B cell (primary cell): ENCODE measurements at regions not wholly inside any gene's neighbourhood (a gene's known extent, or its start where the extent isn't known, plus 50 kb on each side); places are given as distances from the start of the nearest gene placed in this dataset.

Experiments
- ATAC-seq: fragments of 200-7000 bp; cut with Tn5 transposase; one replicate; pipeline ENCODE4 v1.10.0; 2021; ENCODE audit warnings: low read depth, mild to moderate bottlenecking, moderate number of reproducible peaks, moderate library complexity
- CTCF ChIA-PET: fragments of 350-600 bp; sonication (Branson Sonifier 250); formaldehyde crosslinking; loops from one replicate; lab custom pipeline; 2021; ENCODE audit warnings: antibody characterized with exemption, inconsistent platforms; lab: Charles Lee
- POLR2A ChIA-PET: fragments of 350-600 bp; sonication (Branson Sonifier 250); formaldehyde crosslinking; loops from one replicate; lab custom pipeline; 2021; ENCODE audit warnings: antibody characterized with exemption; lab: Charles Lee
- DNase-seq: peaks from one replicate; pipeline ENCODE4 v3.0.0; 2013
- H2AFZ ChIP-seq: 2 replicates; pipeline ENCODE4 v1.6.1; 2012; ENCODE audit warnings: mild to moderate bottlenecking, low read depth, low read length; ENCODE audit not compliant: insufficient read depth, poor library complexity, severe bottlenecking
- H3K27ac ChIP-seq, 2 donors: 1 replicate in 1 of 2; 2 replicates in 1 of 2; pipeline ENCODE4 v1.5.1; 2012 to 2013; ENCODE audit warnings: low read length in 2 of 2, mild to moderate bottlenecking in 2 of 2, moderate library complexity in 1 of 2
- H3K27me3 ChIP-seq, 4 experiments: fragments of 200-600 bp in 1 of 4; sonication (generic) in 1 of 4; replicated peaks in 1 of 4; 1 replicate in 2 of 4; 2 replicates in 2 of 4; pipeline versions ENCODE4 v1.6.1 to v1.7.0; 2013 to 2016; ENCODE audit warnings: low read length in 3 of 4, mild to moderate bottlenecking in 2 of 4, mixed read lengths in 1 of 4, moderate library complexity in 1 of 4; ENCODE audit not compliant: insufficient read depth in 4 of 4, control insufficient read depth in 3 of 4; ENCODE audit errors: control extremely low read depth in 1 of 4
- H3K36me3 ChIP-seq, 2 experiments: replicated peaks in 1 of 2; 1 replicate in 1 of 2; 2 replicates in 1 of 2; pipeline versions ENCODE4 v1.6.1 to v1.7.1; 2013; ENCODE audit warnings: low read length in 1 of 2; ENCODE audit not compliant: insufficient read depth in 2 of 2, control insufficient read depth in 1 of 2; ENCODE audit errors: control extremely low read depth in 1 of 2, extremely low read depth in 1 of 2
- H3K4me1 ChIP-seq, 2 donors: fragments of 200-600 bp in 1 of 2; sonication (generic) in 1 of 2; 1 replicate in 1 of 2; 2 replicates in 1 of 2; pipeline versions ENCODE4 v1.5.1 to v1.6.1; 2013 to 2017; ENCODE audit warnings: low read length in 2 of 2; ENCODE audit not compliant: control insufficient read depth in 2 of 2, insufficient read depth in 2 of 2
- H3K4me2 ChIP-seq: replicated peaks from 2 replicates; pipeline ENCODE3; 2012; ENCODE audit warnings: mild to moderate bottlenecking, low read depth, low read length; ENCODE audit not compliant: poor library complexity, severe bottlenecking
- H3K4me3 ChIP-seq, 5 experiments: fragments of 200-600 bp in 1 of 5; sonication (generic) in 1 of 5; 1 replicate in 3 of 5; 2 replicates in 2 of 5; pipeline versions ENCODE4 v1.5.1 to v1.7.0; 2011 to 2016; ENCODE audit warnings: low read length in 4 of 5, mild to moderate bottlenecking in 4 of 5, low read depth in 2 of 5, control low read depth in 1 of 5, moderate library complexity in 1 of 5; ENCODE audit not compliant: insufficient read depth in 1 of 5; ENCODE audit errors: control extremely low read depth in 1 of 5, extremely low read depth in 1 of 5
- H3K79me2 ChIP-seq: fragments of 200-600 bp; sonication (generic); one replicate; pipeline ENCODE4 v1.6.0; 2016; ENCODE audit warnings: low read length; ENCODE audit not compliant: control insufficient read depth, insufficient read depth
- H3K9ac ChIP-seq: fragments of 200-600 bp; sonication (generic); 2 replicates; pipeline ENCODE4 v1.6.1; 2017; ENCODE audit warnings: mild to moderate bottlenecking, low read length, moderate library complexity
- H3K9me3 ChIP-seq, 3 donors: one replicate each; pipeline versions ENCODE4 v1.6.1 to v1.7.1; 2013; ENCODE audit warnings: low read length in 2 of 3; ENCODE audit not compliant: control insufficient read depth in 2 of 3, insufficient read depth in 1 of 3; ENCODE audit errors: control extremely low read depth in 1 of 3
- H4K20me1 ChIP-seq: 2 replicates; pipeline ENCODE4 v1.6.0; 2012; ENCODE audit warnings: mild to moderate bottlenecking, low read length; ENCODE audit not compliant: insufficient read depth, control insufficient read depth, poor library complexity, severe bottlenecking
- H3K27ac Mint-ChIP-seq: one replicate; pipeline ENCODE4 v1.8.0; 2021; ENCODE audit warnings: mixed read lengths
- H3K27me3 Mint-ChIP-seq: one replicate; pipeline ENCODE4 v1.8.0; 2021; ENCODE audit warnings: mixed read lengths
- H3K4me1 Mint-ChIP-seq: one replicate; pipeline ENCODE4 v1.8.0; 2021; ENCODE audit warnings: mixed read lengths
- H3K4me3 Mint-ChIP-seq: one replicate; pipeline ENCODE4 v1.8.0; 2021; ENCODE audit warnings: mixed read lengths
- H3K9me3 Mint-ChIP-seq: one replicate; pipeline ENCODE4 v1.8.0; 2022; ENCODE audit warnings: mixed read lengths; ENCODE audit not compliant: insufficient read depth
- EZH2 ChIP-seq: IDR thresholded peaks from 2 replicates; pipeline ENCODE4 v1.6.1; 2012; ENCODE audit warnings: borderline replicate concordance, low read depth, mild to moderate bottlenecking, moderate library complexity, low read length; ENCODE audit not compliant: insufficient read depth, poor library complexity, severe bottlenecking
- WGBS: methylation state at CpG from one replicate; pipeline ENCODE4 v1.1.5; 2013; ENCODE audit warnings: missing lambda C conversion rate; ENCODE audit not compliant: insufficient coverage; 5-methylcytosine and 5-hydroxymethylcytosine counted together
- intact Hi-C: fragments of 100-400 bp; cut with micrococcal nuclease; formaldehyde crosslinking; loops from one replicate; pipeline ENCODE4 v1.10.0; 2022
- TF ChIP-seq, protein P1 (sequence below): fragments of 200-600 bp; IDR thresholded peaks from one replicate; pipeline ENCODE4 v1.8.0; 2022; ENCODE audit warnings: antibody characterized with exemption, mild to moderate bottlenecking

DNA sequence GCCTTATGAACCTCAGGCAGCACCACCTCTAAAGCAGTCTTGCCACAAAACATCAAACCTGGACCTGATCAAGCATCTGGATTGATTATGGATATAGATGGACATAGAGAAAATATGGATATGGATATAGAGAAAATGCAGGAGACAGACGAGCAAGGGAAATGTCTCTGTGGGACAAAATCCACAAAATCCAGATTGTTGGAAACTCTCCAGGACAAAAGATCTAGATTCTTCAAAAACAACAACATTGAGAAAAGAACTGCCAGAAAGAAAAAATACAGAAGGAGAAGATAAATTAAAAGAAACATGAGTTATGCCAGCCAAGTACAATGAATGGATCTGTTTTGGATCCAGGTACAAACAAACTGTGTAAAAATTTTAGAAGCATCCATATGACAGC, 1176.5 kb downstream of the UQCRFS1 start:
- H3K4me1 Mint-ChIP-seq: no peaks in the 10 kb centered on the region
- ChIA-PET POLR2A (no interaction called here), CTCF (no interaction called here)
- no peak overlapping the region for H3K27ac Mint-ChIP-seq
- H3K9me3 ChIP-seq: peaks cover 0 to 13% (median 2%) of the 10 kb centered on the region in 3 donors
- no CpG with 5 or more reads among the region's 1 CpG for WGBS
- H3K79me2 ChIP-seq: no peaks in the 10 kb centered on the region
- no peak for DNase-seq
- H3K4me3 ChIP-seq: no peak overlapping the region
- H2AFZ ChIP-seq: no peak overlapping the region
- H3K27me3 ChIP-seq: no peaks in the 10 kb centered on the region
- no peak overlapping the region for H3K4me2 ChIP-seq
- H3K9ac ChIP-seq: no peak overlapping the region
- H4K20me1 ChIP-seq: no peaks in the 10 kb centered on the region
- no peak overlapping the region for H3K27ac ChIP-seq
- no peak for ATAC-seq
- intact Hi-C loops: no loop called here
- peaks cover 5% of the 10 kb centered on the region for H3K9me3 Mint-ChIP-seq
- H3K36me3 ChIP-seq: no peaks in the 10 kb centered on the region
- H3K4me3 Mint-ChIP-seq: no peak overlapping the region
- no peaks in the 10 kb centered on the region for H3K4me1 ChIP-seq
- TF ChIP-seq, protein P1, sequence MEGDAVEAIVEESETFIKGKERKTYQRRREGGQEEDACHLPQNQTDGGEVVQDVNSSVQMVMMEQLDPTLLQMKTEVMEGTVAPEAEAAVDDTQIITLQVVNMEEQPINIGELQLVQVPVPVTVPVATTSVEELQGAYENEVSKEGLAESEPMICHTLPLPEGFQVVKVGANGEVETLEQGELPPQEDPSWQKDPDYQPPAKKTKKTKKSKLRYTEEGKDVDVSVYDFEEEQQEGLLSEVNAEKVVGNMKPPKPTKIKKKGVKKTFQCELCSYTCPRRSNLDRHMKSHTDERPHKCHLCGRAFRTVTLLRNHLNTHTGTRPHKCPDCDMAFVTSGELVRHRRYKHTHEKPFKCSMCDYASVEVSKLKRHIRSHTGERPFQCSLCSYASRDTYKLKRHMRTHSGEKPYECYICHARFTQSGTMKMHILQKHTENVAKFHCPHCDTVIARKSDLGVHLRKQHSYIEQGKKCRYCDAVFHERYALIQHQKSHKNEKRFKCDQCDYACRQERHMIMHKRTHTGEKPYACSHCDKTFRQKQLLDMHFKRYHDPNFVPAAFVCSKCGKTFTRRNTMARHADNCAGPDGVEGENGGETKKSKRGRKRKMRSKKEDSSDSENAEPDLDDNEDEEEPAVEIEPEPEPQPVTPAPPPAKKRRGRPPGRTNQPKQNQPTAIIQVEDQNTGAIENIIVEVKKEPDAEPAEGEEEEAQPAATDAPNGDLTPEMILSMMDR: no peak
- no peak for TF ChIP-seq EZH2
- H3K27me3 Mint-ChIP-seq: no peaks in the 10 kb centered on the region

DNA sequence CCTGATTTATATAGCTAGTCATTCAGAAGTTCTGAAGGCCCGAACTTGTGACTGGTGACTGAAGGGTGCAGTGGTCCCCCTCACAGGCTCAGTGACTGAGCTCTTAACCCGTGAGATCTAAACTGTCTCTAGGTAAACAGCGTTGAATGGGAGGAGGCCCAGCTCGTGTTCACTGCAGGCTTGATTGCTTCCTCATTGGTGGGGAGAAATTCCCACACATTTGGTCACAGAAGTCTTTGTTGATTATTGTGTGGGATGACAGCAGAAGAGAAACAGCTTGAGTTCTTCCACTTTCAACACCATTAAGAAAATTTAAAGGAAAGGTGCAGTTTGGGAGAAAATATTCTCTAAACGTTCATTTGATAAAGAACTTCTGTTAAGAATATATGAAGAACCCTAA, 1178.0 kb downstream of the UQCRFS1 start:
- no peak for TF ChIP-seq EZH2
- TF ChIP-seq, protein P1: no peak
- no peak overlapping the region for H3K9ac ChIP-seq
- H3K27ac ChIP-seq: no peak overlapping the region
- no peaks in the 10 kb centered on the region for H3K27me3 Mint-ChIP-seq
- no peak overlapping the region for H3K4me2 ChIP-seq
- H3K27me3 ChIP-seq: no peaks in the 10 kb centered on the region
- H4K20me1 ChIP-seq: no peaks in the 10 kb centered on the region
- H3K4me1 ChIP-seq: no peaks in the 10 kb centered on the region
- H3K4me3 Mint-ChIP-seq: no peak overlapping the region
- CTCF ChIA-PET: no interaction called here
- H3K27ac Mint-ChIP-seq: no peak overlapping the region
- H3K36me3 ChIP-seq: no peaks in the 10 kb centered on the region
- WGBS: 46% methylated on average over 3 of the region's 5 CpGs
- H3K4me1 Mint-ChIP-seq: no peaks in the 10 kb centered on the region
- peaks cover 0 to 15% (median 0%) of the 10 kb centered on the region in 3 donors for H3K9me3 ChIP-seq
- no peak for DNase-seq
- intact Hi-C loops: no loop called here
- no peak overlapping the region for H3K4me3 ChIP-seq
- no peaks in the 10 kb centered on the region for H3K79me2 ChIP-seq
- H3K9me3 Mint-ChIP-seq: peaks cover 8% of the 10 kb centered on the region
- POLR2A ChIA-PET: no interaction called here
- H2AFZ ChIP-seq: no peak overlapping the region
- ATAC-seq: no peak
